Hepatocyte (in vitro differentiated cells): ENCODE measurements at regions not wholly inside any gene's neighbourhood (a gene's known extent, or its start where the extent isn't known, plus 50 kb on each side); places are given as distances from the start of the nearest gene placed in this dataset.
"Not testable (repeated sequence)": the region's sequence is repeated elsewhere in the genome, so short reads cannot be mapped to it uniquely, and the experiment has no call there.

ENCODE experiments used
- DNase-seq: peaks from one replicate; pipeline ENCODE4 v3.0.0-alpha.2; 2016; ENCODE audit warnings: low spot score
- H2AFZ ChIP-seq: fragments of 200-600 bp; sonication (generic); 2 replicates; pipeline ENCODE4 v1.6.0; 2016; ENCODE audit warnings: antibody characterized with exemption, mild to moderate bottlenecking
- H3K27ac ChIP-seq: fragments of 200-600 bp; sonication (generic); 2 replicates; pipeline ENCODE4 v1.5.1; 2016; ENCODE audit warnings: mild to moderate bottlenecking
- H3K27me3 ChIP-seq: fragments of 200-600 bp; sonication (generic); 2 replicates; pipeline ENCODE4 v1.6.1; 2016
- H3K36me3 ChIP-seq: fragments of 200-600 bp; sonication (generic); replicated peaks from 2 replicates; pipeline ENCODE4 v1.5.1; 2016; ENCODE audit warnings: low read depth; ENCODE audit not compliant: insufficient read depth
- H3K4me1 ChIP-seq: fragments of 200-600 bp; sonication (generic); 2 replicates; pipeline ENCODE4 v1.5.1; 2016; ENCODE audit warnings: mild to moderate bottlenecking, moderate library complexity; ENCODE audit not compliant: insufficient read depth
- H3K4me2 ChIP-seq: fragments of 200-600 bp; sonication (generic); 2 replicates; pipeline ENCODE4 v1.6.0; 2016
- H3K4me3 ChIP-seq: fragments of 200-600 bp; sonication (generic); 2 replicates; pipeline ENCODE4 v1.5.1; 2016; ENCODE audit warnings: mild to moderate bottlenecking
- H3K79me2 ChIP-seq: fragments of 200-600 bp; sonication (generic); 2 replicates; pipeline ENCODE4 v1.6.0; 2017; ENCODE audit warnings: mild to moderate bottlenecking
- H3K9me2 ChIP-seq: fragments of 200-600 bp; sonication (generic); replicated peaks from 2 replicates; pipeline ENCODE4 v1.6.0; 2017; ENCODE audit warnings: mild to moderate bottlenecking; ENCODE audit not compliant: insufficient read depth
- H3K9me3 ChIP-seq: fragments of 200-600 bp; sonication (generic); 2 replicates; pipeline ENCODE4 v1.5.1; 2016; ENCODE audit warnings: low read depth, mild to moderate bottlenecking
- H4K20me1 ChIP-seq: fragments of 200-600 bp; sonication (generic); 2 replicates; pipeline ENCODE4 v1.6.0; 2016; ENCODE audit warnings: mild to moderate bottlenecking; ENCODE audit not compliant: insufficient read depth, poor library complexity, severe bottlenecking
- WGBS: methylation state at CpG from one replicate; pipeline ENCODE4 v1.1.6; 2016; ENCODE audit warnings: low lambda C conversion rate; ENCODE audit errors: missing lambda C conversion rate; 5-methylcytosine and 5-hydroxymethylcytosine counted together

DNA sequence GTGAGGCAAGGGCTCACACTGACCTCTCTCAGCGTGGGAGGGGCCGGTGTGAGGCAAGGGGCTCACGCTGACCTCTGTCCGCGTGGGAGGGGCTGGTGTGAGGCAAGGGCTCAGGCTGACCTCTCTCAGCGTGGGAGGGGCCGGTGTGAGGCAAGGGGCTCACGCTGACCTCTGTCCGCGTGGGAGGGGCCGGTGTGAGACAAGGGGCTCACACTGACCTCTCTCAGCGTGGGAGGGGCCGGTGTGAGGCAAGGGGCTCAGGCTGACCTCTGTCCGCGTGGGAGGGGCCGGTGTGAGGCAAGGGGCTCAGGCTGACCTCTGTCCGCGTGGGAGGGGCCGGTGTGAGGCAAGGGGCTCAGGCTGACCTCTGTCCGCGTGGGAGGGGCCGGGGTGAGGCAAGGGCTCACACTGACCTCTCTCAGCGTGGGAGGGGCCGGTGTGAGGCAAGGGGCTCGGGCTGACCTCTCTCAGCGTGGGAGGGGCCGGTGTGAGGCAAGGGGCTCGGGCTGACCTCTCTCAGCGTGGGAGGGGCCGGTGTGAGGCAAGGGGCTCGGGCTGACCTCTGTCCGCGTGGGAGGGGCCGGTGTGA lies 315.0 kb downstream of the OR4F29 start:
- not testable (repeated sequence) for H2AFZ ChIP-seq, DNase-seq, H3K9me3 ChIP-seq, H3K79me2 ChIP-seq, H3K4me2 ChIP-seq, H3K27me3 ChIP-seq, H4K20me1 ChIP-seq, H3K27ac ChIP-seq, H3K36me3 ChIP-seq, H3K4me3 ChIP-seq, H3K4me1 ChIP-seq, H3K9me2 ChIP-seq
- no CpG with 5 or more reads among the region's 34 CpGs for WGBS

DNA sequence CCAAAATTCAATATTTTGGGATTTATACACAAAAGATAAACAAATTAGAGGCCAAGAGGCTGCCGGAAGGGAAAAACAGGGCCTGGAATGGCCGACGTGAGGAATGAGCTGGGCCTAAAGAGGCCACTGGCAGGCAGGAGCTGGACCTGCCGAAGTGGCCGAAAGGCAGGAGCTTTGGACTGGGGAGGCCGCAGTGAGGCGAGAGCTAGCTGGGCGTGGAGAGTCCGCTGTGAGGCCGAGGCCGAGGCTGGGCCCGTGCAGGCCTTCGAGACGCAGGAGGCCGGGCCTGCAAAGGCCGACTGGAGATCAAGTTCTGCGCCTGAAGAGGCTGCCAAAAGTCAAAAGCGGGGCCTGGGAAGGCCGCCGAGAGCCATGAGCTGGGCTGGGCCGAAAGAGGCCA lies 316.5 kb downstream of the OR4F29 start:
- H3K27ac ChIP-seq, H3K9me2 ChIP-seq, H3K79me2 ChIP-seq, H3K4me1 ChIP-seq, H3K36me3 ChIP-seq, H2AFZ ChIP-seq, DNase-seq, H3K4me3 ChIP-seq, H4K20me1 ChIP-seq, H3K9me3 ChIP-seq, H3K4me2 ChIP-seq, H3K27me3 ChIP-seq: not testable (repeated sequence)
- 93% methylated on average over 18 of the region's 21 CpGs for WGBS

GRCh38 chr1:118440-118839 lies 333.0 kb downstream of the OR4F29 start:
- not testable (repeated sequence) for H3K4me1 ChIP-seq, H4K20me1 ChIP-seq, H3K9me2 ChIP-seq, H3K79me2 ChIP-seq, H3K36me3 ChIP-seq, H3K27me3 ChIP-seq, H3K27ac ChIP-seq, DNase-seq, H2AFZ ChIP-seq, H3K9me3 ChIP-seq, H3K4me3 ChIP-seq, H3K4me2 ChIP-seq

DNA sequence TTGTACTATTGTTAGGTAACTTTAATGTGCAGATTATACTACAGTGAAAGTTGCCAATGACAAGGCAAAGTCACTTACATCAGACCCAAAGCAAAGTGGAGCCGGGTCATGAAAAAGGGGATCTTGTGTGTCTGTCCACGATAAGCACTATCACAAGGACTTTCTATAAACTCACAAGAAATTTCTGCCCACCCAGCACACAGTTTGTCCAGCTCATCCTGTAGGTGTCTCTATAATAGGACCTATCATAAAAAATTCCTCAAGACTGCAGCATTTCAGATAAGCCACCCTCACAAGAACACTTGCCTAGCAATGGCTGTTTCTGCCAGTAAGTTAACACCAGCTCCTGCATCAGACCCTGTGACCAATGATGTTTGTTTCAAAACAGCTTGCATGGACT lies 335.9 kb downstream of the OR4F29 start:
- not testable (repeated sequence) for H3K27me3 ChIP-seq, H3K9me3 ChIP-seq, H2AFZ ChIP-seq, H3K27ac ChIP-seq, H3K4me1 ChIP-seq, H3K4me3 ChIP-seq, H3K79me2 ChIP-seq, H3K4me2 ChIP-seq, H3K36me3 ChIP-seq, H3K9me2 ChIP-seq, H4K20me1 ChIP-seq, DNase-seq
- WGBS: 58% methylated on average over 2 of the region's 2 CpGs

GRCh38 chr1:104776-105175 lies 346.7 kb downstream of the OR4F29 start:
- H3K4me2 ChIP-seq, H3K27me3 ChIP-seq, H3K4me3 ChIP-seq, H4K20me1 ChIP-seq, DNase-seq, H3K79me2 ChIP-seq, H3K9me2 ChIP-seq, H3K27ac ChIP-seq, H3K9me3 ChIP-seq, H2AFZ ChIP-seq, H3K4me1 ChIP-seq, H3K36me3 ChIP-seq: not testable (repeated sequence)
- no CpG with 5 or more reads among the region's 3 CpGs for WGBS

DNA sequence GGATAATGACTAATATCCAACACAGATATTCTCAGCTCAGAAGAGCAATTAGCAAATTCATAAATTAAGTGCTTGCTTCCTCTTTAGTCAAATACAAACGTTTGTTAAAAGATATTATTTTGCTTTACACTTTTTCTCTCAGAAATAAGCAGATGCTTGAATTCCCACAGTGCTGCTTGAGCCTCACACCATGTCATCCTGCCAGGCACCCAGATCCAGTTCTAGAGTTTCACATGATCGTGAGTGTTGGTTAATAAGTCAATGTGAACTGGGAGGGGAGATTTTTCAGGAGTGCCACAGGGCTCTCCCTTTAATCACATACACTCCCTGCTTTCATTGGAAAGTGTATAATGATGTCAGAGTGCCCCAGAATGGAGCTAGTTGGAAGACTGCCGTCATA lies 352.0 kb downstream of the OR4F29 start:
- not testable (repeated sequence) for DNase-seq, H3K4me3 ChIP-seq, H3K9me2 ChIP-seq, H2AFZ ChIP-seq, H3K79me2 ChIP-seq, H3K27me3 ChIP-seq, H3K36me3 ChIP-seq, H3K4me1 ChIP-seq, H4K20me1 ChIP-seq, H3K9me3 ChIP-seq, H3K4me2 ChIP-seq, H3K27ac ChIP-seq
- no CpG with 5 or more reads among the region's 3 CpGs for WGBS

DNA sequence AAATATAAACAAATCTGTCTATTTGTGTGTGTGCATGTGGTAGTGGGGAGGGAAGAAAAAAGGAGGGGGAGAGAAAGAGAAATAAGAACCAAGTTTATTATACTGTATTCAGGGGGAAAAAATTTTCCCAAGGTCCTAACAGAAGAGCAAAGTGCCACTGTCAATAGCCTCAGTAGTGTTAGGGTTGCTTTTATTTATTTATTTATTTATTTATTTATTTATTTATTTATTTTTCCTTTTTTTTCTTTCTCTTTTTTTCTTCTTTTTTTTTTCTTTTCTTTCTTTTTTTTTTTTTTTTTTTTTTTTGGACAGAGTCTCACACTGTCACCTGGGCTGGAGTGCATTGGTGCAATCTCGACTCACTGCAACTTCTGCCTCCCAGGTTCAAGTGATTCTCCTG lies 352.7 kb downstream of the OR4F29 start:
- H3K27ac ChIP-seq, H3K4me2 ChIP-seq, H3K4me3 ChIP-seq, H3K36me3 ChIP-seq, DNase-seq, H3K4me1 ChIP-seq, H3K9me2 ChIP-seq, H3K9me3 ChIP-seq, H2AFZ ChIP-seq, H3K27me3 ChIP-seq, H4K20me1 ChIP-seq, H3K79me2 ChIP-seq: not testable (repeated sequence)
- WGBS: no CpG with 5 or more reads among the region's 1 CpG

GRCh38 chr1:91279-91678 lies 360.2 kb downstream of the OR4F29 start:
- H3K9me2 ChIP-seq, H2AFZ ChIP-seq: not testable (repeated sequence)
- WGBS: no CpG with 5 or more reads among the region's 4 CpGs

GRCh38 chr1:88110-88509 lies 363.4 kb downstream of the OR4F29 start:
- not testable (repeated sequence) for H3K9me3 ChIP-seq, H2AFZ ChIP-seq, H3K79me2 ChIP-seq, H3K27ac ChIP-seq, H3K4me1 ChIP-seq, H3K4me2 ChIP-seq, H3K27me3 ChIP-seq, H3K36me3 ChIP-seq, H4K20me1 ChIP-seq, H3K9me2 ChIP-seq, H3K4me3 ChIP-seq, DNase-seq
- WGBS: no CpG with 5 or more reads among the region's 9 CpGs

More at GRCh38 chr1:91279-91678, 360.2 kb downstream of the OR4F29 start:
- not testable (repeated sequence) for H3K9me3 ChIP-seq, H3K27me3 ChIP-seq, H3K27ac ChIP-seq, H3K4me3 ChIP-seq, H3K4me2 ChIP-seq, H3K36me3 ChIP-seq, H4K20me1 ChIP-seq, H3K79me2 ChIP-seq, DNase-seq, H3K4me1 ChIP-seq
